Liver (tissue), 8 donors: ENCODE measurements at regions not wholly inside any gene's neighbourhood (a gene's known extent, or its start where the extent isn't known, plus 50 kb on each side); places are given as distances from the start of the nearest gene placed in this dataset.

ENCODE experiments used
- DNase-seq: peaks from one replicate; pipeline ENCODE4 v3.0.0-alpha.2; 2017; ENCODE audit warnings: low spot score
- H3K27ac ChIP-seq, 2 donors: one replicate each; pipeline ENCODE4 v1.7.0; 2013; ENCODE audit warnings: inconsistent platforms in 2 of 2, low read length in 2 of 2, control low read depth in 1 of 2, low read depth in 1 of 2, mild to moderate bottlenecking in 1 of 2
- H3K27me3 ChIP-seq, 4 donors: one replicate each; pipeline versions ENCODE4 v1.6.1 to v1.7.0; 2013; ENCODE audit warnings: low read length in 3 of 4, inconsistent platforms in 1 of 4, mild to moderate bottlenecking in 1 of 4, moderate library complexity in 1 of 4; ENCODE audit not compliant: control insufficient read depth in 4 of 4, insufficient read depth in 4 of 4
- H3K36me3 ChIP-seq, 4 donors: one replicate each; pipeline versions ENCODE4 v1.6.1 to v1.7.0; 2013; ENCODE audit warnings: low read length in 3 of 4, mild to moderate bottlenecking in 3 of 4, low read depth in 1 of 4, moderate library complexity in 1 of 4; ENCODE audit not compliant: control insufficient read depth in 4 of 4, insufficient read depth in 3 of 4
- H3K4me1 ChIP-seq, 4 donors: one replicate each; pipeline versions ENCODE4 v1.6.1 to v1.7.0; 2013; ENCODE audit warnings: low read length in 3 of 4, mild to moderate bottlenecking in 3 of 4, moderate library complexity in 1 of 4; ENCODE audit not compliant: control insufficient read depth in 4 of 4, insufficient read depth in 4 of 4
- H3K4me3 ChIP-seq, 3 donors: one replicate each; pipeline versions ENCODE4 v1.6.1 to v1.7.0; 2013; ENCODE audit warnings: low read length in 3 of 3, control low read depth in 1 of 3, low read depth in 1 of 3, mild to moderate bottlenecking in 1 of 3
- H3K9ac ChIP-seq, 2 donors: one replicate each; pipeline ENCODE4 v1.7.0; 2013; ENCODE audit warnings: low read length in 2 of 2, mild to moderate bottlenecking in 2 of 2, moderate library complexity in 2 of 2, control low read depth in 1 of 2, low read depth in 1 of 2
- H3K9me3 ChIP-seq, 4 donors: one replicate each; pipeline versions ENCODE4 v1.6.1 to v1.7.0; 2013; ENCODE audit warnings: low read length in 3 of 4; ENCODE audit not compliant: control insufficient read depth in 4 of 4
- CTCF ChIP-seq: fragments of 150-350 bp; IDR thresholded peaks from 2 replicates; pipeline ENCODE4 v1.5.1; 2017; ENCODE audit warnings: improper control_type of control experiment, low read depth, low read length; ENCODE audit not compliant: missing input control
- EGR1 ChIP-seq, 2 donors: IDR thresholded peaks; 2 replicates each; pipeline ENCODE4 v1.6.1; 2016 to 2018; ENCODE audit warnings: antibody characterized with exemption in 2 of 2, low read depth in 2 of 2
- FOXA1 ChIP-seq: IDR thresholded peaks from 2 replicates; pipeline ENCODE4 v1.6.1; 2016; ENCODE audit warnings: antibody characterized with exemption
- FOXA2 ChIP-seq: IDR thresholded peaks from 2 replicates; pipeline ENCODE4 v1.6.1; 2016; ENCODE audit warnings: antibody characterized with exemption
- GABPA ChIP-seq, 2 donors: IDR thresholded peaks in 1 of 2; conservative IDR thresholded peaks in 1 of 2; 2 replicates each; pipeline ENCODE4 v1.6.1; 2016; ENCODE audit warnings: antibody characterized with exemption in 2 of 2, mild to moderate bottlenecking in 1 of 2, moderate library complexity in 1 of 2
- HNF4A ChIP-seq, 2 donors: conservative IDR thresholded peaks; 2 replicates each; pipeline ENCODE4 v1.6.1; 2016; ENCODE audit warnings: antibody characterized with exemption in 2 of 2, mild to moderate bottlenecking in 2 of 2
- HNF4G ChIP-seq: IDR thresholded peaks from 2 replicates; pipeline ENCODE4 v1.6.1; 2016; ENCODE audit warnings: antibody characterized with exemption
- JUND ChIP-seq, 2 donors: IDR thresholded peaks; 2 replicates each; pipeline ENCODE4 v1.6.1; 2016; ENCODE audit warnings: antibody characterized with exemption in 2 of 2
- NR2F2 ChIP-seq: IDR thresholded peaks from 2 replicates; pipeline ENCODE4 v1.6.1; 2016; ENCODE audit warnings: antibody characterized with exemption
- RAD21 ChIP-seq, 2 donors: IDR thresholded peaks; 2 replicates each; pipeline ENCODE4 v1.6.1; 2016; ENCODE audit warnings: antibody characterized with exemption in 2 of 2, mild to moderate bottlenecking in 2 of 2
- REST ChIP-seq: IDR thresholded peaks from 2 replicates; pipeline ENCODE4 v1.6.1; 2016; ENCODE audit warnings: antibody characterized with exemption, mild to moderate bottlenecking
- RXRA ChIP-seq, 2 donors: IDR thresholded peaks; 2 replicates each; pipeline ENCODE4 v1.6.1; 2017 to 2018; ENCODE audit warnings: antibody characterized with exemption in 2 of 2, mild to moderate bottlenecking in 1 of 2
- SP1 ChIP-seq: IDR thresholded peaks from 2 replicates; pipeline ENCODE4 v1.6.1; 2018; ENCODE audit warnings: antibody characterized with exemption, mild to moderate bottlenecking
- TAF1 ChIP-seq: conservative IDR thresholded peaks from 2 replicates; pipeline ENCODE4 v1.6.1; 2016; ENCODE audit warnings: antibody characterized with exemption, mild to moderate bottlenecking
- YY1 ChIP-seq: IDR thresholded peaks from 2 replicates; pipeline ENCODE4 v1.6.1; 2016; ENCODE audit warnings: antibody characterized with exemption, mild to moderate bottlenecking
- ZBTB33 ChIP-seq: IDR thresholded peaks from 2 replicates; pipeline ENCODE4 v1.6.1; 2016; ENCODE audit warnings: antibody characterized with exemption
- WGBS: extraction: QIAGEN DNeasy Blood & Tissue Kit; methylation state at CpG from one replicate; pipeline ENCODE4 v1.1.7; 2013; 5-methylcytosine and 5-hydroxymethylcytosine counted together
- TF ChIP-seq, protein P1 (sequence below): IDR thresholded peaks from 2 replicates; pipeline ENCODE4 v1.6.1; 2016; ENCODE audit warnings: antibody characterized with exemption
- TF ChIP-seq, protein P2 (sequence below): IDR thresholded peaks from 2 replicates; pipeline ENCODE4 v1.6.1; 2016; ENCODE audit warnings: antibody characterized with exemption
- donor health status: healthy.
- donor health status: healthy.
- donor health status: healthy.
- donor health status: healthy.
- donor health status: healthy.

DNA sequence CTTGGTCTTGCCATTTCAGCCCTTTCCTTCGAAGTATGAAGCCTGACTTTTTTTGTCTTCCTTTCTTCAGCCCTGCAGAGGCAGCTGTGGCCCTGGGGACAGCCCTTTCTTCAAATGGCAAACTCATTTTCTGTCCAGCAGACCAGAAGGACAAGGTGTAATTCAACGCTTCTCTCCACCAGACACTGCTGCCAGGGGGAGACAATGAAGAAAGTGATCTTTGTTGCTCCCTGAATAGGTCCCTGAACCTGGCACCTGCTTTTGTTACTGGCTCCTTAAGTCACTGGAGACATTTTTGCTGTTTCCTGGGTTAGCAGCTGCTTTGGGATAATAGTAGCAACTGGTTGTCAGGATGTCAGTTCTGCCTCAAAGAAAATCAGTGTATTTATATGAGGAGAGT is 50.8 kb upstream of the MACF1 start:
- H3K4me1 ChIP-seq, result peaks cover 22 to 49% (median 46%) of the 10 kb centered on the region in 4 donors
- no peak overlapping the region for H3K9ac ChIP-seq

More for the DNA sequence above, 50.8 kb upstream of the MACF1 start:
- Histone ChIP-seq H3K27ac (peak overlapping the region in 1 of 2 donors; percentile 81), H3K27me3 (no peaks in the 10 kb centered on the region), H3K36me3 (no peaks in the 10 kb centered on the region), H3K9me3 (no peaks in the 10 kb centered on the region), H3K4me3 (no peak overlapping the region)
- 89% methylated on average over 2 of the region's 2 CpGs for WGBS
- no peak for DNase-seq
- no peak for TF ChIP-seq REST
- no peak for TF ChIP-seq RXRA (IDR thresholded peaks at IDR 0.05)
- TF ChIP-seq HNF4A (conservative IDR thresholded peaks at IDR 0.05), result no peak
- TF ChIP-seq CTCF, result no peak
- TF ChIP-seq, protein P1, sequence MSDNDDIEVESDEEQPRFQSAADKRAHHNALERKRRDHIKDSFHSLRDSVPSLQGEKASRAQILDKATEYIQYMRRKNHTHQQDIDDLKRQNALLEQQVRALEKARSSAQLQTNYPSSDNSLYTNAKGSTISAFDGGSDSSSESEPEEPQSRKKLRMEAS, result no peak
- TF ChIP-seq TAF1, result no peak
- TF ChIP-seq HNF4G, result no peak
- no peak for TF ChIP-seq YY1
- TF ChIP-seq, protein P2, sequence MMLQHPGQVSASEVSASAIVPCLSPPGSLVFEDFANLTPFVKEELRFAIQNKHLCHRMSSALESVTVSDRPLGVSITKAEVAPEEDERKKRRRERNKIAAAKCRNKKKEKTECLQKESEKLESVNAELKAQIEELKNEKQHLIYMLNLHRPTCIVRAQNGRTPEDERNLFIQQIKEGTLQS, result no peak
- TF ChIP-seq NR2F2, result no peak
- no peak for TF ChIP-seq JUND (IDR thresholded peaks at IDR 0.05)
- TF ChIP-seq RAD21 (IDR thresholded peaks at IDR 0.05), result no peak
- TF ChIP-seq ZBTB33, result no peak
- no peak for TF ChIP-seq GABPA (IDR thresholded peaks at IDR 0.05 in 1 of 2, conservative IDR thresholded peaks at IDR 0.05 in 1 of 2)
- TF ChIP-seq SP1, result no peak
- TF ChIP-seq EGR1 (IDR thresholded peaks at IDR 0.05; ENCODE audit: low read depth in 2 of 2), result no peak
- TF ChIP-seq FOXA2, result no peak
- TF ChIP-seq FOXA1, result no peak
